ENCODE measurements at regions not wholly inside any gene's neighbourhood (a gene's known extent, or its start where the extent isn't known, plus 50 kb on each side); places are given as distances from the start of the nearest gene placed in this dataset.

DNA sequence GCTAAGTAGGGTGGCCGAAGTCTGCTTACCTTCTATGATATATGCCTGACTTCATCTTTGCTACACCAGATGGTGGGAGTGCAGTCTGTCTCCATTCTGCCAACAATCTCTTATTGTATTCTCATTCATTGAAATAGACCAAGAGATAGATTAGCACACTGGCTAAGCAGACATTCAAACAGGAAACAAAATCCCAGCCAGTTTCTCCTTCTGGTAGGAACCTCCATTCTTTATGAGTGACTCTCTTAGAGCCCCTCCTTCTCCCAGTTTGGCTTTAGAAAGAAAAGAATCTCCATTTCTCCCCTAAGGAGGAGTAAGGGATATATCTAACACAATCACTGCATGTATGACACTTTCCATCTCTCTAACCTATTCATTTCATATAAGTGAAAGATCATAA lies 118.9 kb upstream of the COL5A2 start:
- TF ChIP-seq EZH2 (IDR thresholded peaks at IDR 0.05; ENCODE audit: low read length, missing control alignments) = no peak
- TF ChIP-seq, protein P1, sequence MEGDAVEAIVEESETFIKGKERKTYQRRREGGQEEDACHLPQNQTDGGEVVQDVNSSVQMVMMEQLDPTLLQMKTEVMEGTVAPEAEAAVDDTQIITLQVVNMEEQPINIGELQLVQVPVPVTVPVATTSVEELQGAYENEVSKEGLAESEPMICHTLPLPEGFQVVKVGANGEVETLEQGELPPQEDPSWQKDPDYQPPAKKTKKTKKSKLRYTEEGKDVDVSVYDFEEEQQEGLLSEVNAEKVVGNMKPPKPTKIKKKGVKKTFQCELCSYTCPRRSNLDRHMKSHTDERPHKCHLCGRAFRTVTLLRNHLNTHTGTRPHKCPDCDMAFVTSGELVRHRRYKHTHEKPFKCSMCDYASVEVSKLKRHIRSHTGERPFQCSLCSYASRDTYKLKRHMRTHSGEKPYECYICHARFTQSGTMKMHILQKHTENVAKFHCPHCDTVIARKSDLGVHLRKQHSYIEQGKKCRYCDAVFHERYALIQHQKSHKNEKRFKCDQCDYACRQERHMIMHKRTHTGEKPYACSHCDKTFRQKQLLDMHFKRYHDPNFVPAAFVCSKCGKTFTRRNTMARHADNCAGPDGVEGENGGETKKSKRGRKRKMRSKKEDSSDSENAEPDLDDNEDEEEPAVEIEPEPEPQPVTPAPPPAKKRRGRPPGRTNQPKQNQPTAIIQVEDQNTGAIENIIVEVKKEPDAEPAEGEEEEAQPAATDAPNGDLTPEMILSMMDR (conservative IDR thresholded peaks at IDR 0.05 in 1 of 2, IDR thresholded peaks at IDR 0.05 in 1 of 2; ENCODE audit: low read depth in 1 of 2, low read length in 2 of 2) = no peak

Data from fibroblast of lung (primary cell).